ENCODE measurements at regions not wholly inside any gene's neighbourhood (a gene's known extent, or its start where the extent isn't known, plus 50 kb on each side); places are given as distances from the start of the nearest gene placed in this dataset.

- Histone ChIP-seq H3K23me2 (ENCODE audit: low read depth, low read length) (peaks cover 2% of the 10 kb centered on the region; the same call in 1 of the 2 replicates), H3K14ac (ENCODE audit: insufficient read length) (no peak overlapping the region), H3K23ac (ENCODE audit: insufficient read length) (no peak overlapping the region), H3K79me2 (ENCODE audit: control insufficient read depth in 1 of 2, insufficient read depth in 2 of 2, low read length in 2 of 2) (peaks cover 0 to 69% of the 10 kb centered on the region in 2 experiments; a peak in 3 of 4 replicates), H4K5ac (ENCODE audit: insufficient read length, low read depth, low read length) (no peak overlapping the region), H2BK5ac (ENCODE audit: low read depth, low read length) (no peak overlapping the region), H3K4me1 (replicated peaks in 1 of 4; ENCODE audit: control insufficient read depth in 3 of 4, insufficient read depth in 4 of 4, low read length in 3 of 4) (peaks cover 0 to 14% (median 7%) of the 10 kb centered on the region in 4 experiments; a peak in 4 of 7 replicates), H3K27ac (ENCODE audit: low read depth, low read length) (no peak overlapping the region), H3K56ac (replicated peaks; ENCODE audit: insufficient read length, low read depth, low read length) (no peak overlapping the region), H3K79me1 (ENCODE audit: low read depth, low read length) (no peaks in the 10 kb centered on the region; the same call in 1 of the 2 replicates), H3K4ac (replicated peaks; ENCODE audit: insufficient read length, low read depth, low read length) (no peak overlapping the region), H3K18ac (ENCODE audit: extremely low read depth, low read length) (no peak overlapping the region), H2BK15ac (ENCODE audit: low read length) (no peak overlapping the region), H3K36me3 (ENCODE audit: control insufficient read depth in 2 of 4, insufficient read depth in 4 of 4, low read length in 3 of 4) (no peaks in the 10 kb centered on the region), H2AFZ (ENCODE audit: low read length) (no peak overlapping the region), H3K9me3 (ENCODE audit: insufficient read depth in 2 of 2, low read depth in 1 of 2, low read length in 1 of 2) (no peaks in the 10 kb centered on the region), H2AK5ac (ENCODE audit: low read depth, low read length) (no peak overlapping the region), H4K91ac (replicated peaks; ENCODE audit: insufficient read length, low read length) (no peak overlapping the region), H2BK120ac (replicated peaks; ENCODE audit: low read depth, low read length) (no peak overlapping the region), H3K9ac (replicated peaks in 1 of 4; ENCODE audit: extremely low read depth in 1 of 4, low read depth in 3 of 4, low read length in 3 of 4) (no peak overlapping the region), H4K8ac (ENCODE audit: extremely low read depth, insufficient read depth, low read length) (no peak overlapping the region), H2BK20ac (ENCODE audit: low read length) (no peak overlapping the region), H2BK12ac (ENCODE audit: low read depth, low read length) (no peak overlapping the region), H3K4me3 (ENCODE audit: extremely low read depth in 1 of 4, insufficient read depth in 2 of 4, low read depth in 3 of 4, low read length in 4 of 4) (no peak overlapping the region), H3K27me3 (replicated peaks in 1 of 4; ENCODE audit: control insufficient read depth in 3 of 4, extremely low read depth in 1 of 4, insufficient read depth in 3 of 4, low read length in 3 of 4) (no peaks in the 10 kb centered on the region), H3K4me2 (ENCODE audit: insufficient read depth in 1 of 2, low read depth in 2 of 2, low read length in 2 of 2) (no peak overlapping the region), H4K20me1 (replicated peaks in 1 of 2; ENCODE audit: control insufficient read depth in 1 of 2, insufficient read depth in 2 of 2, low read length in 2 of 2) (no peaks in the 10 kb centered on the region)
- WGBS, 2 experiments (ENCODE audit: extremely low coverage in 1 of 2, insufficient coverage in 1 of 2, insufficient read length in 1 of 2, insufficient replicate concordance in 2 of 2, low coverage in 1 of 2, low lambda C conversion rate in 2 of 2, missing lambda C conversion rate in 1 of 2): 85% methylated on average over 4 of the region's 4 CpGs; no CpG with 5 or more reads in 1 of the 2 experiments
- no peak for TF ChIP-seq PHF8 (conservative IDR thresholded peaks at IDR 0.05; ENCODE audit: low read depth, low read length)
- no peak for TF ChIP-seq POLR2AphosphoS5 (IDR thresholded peaks at IDR 0.05; ENCODE audit: low read depth, low read length)
- TF ChIP-seq SP4 (IDR thresholded peaks at IDR 0.05; ENCODE audit: low read length): no peak
- no peak for TF ChIP-seq POLR2A (IDR thresholded peaks at IDR 0.05; ENCODE audit: control extremely low read depth in 1 of 2, low read depth in 2 of 2, low read length in 2 of 2)
- TF ChIP-seq CHD2 (IDR thresholded peaks at IDR 0.05; ENCODE audit: low read length): no peak
- TF ChIP-seq EGR1 (IDR thresholded peaks at IDR 0.05; ENCODE audit: borderline replicate concordance, low read depth, low read length): no peak
- no peak for TF ChIP-seq TEAD4 (IDR thresholded peaks at IDR 0.05; ENCODE audit: low read depth, low read length)
- no peak for TF ChIP-seq POU5F1 (IDR thresholded peaks at IDR 0.05; ENCODE audit: low read depth, low read length)
- no peak for TF ChIP-seq HDAC2 (IDR thresholded peaks at IDR 0.05; ENCODE audit: borderline replicate concordance in 1 of 2, low read depth in 2 of 2, low read length in 2 of 2)
- no peak for TF ChIP-seq RBBP5 (IDR thresholded peaks at IDR 0.05; ENCODE audit: borderline replicate concordance, low read depth, low read length)
- TF ChIP-seq NANOG (IDR thresholded peaks at IDR 0.05; ENCODE audit: insufficient read depth, low read depth, low read length, poor library complexity, severe bottlenecking): no peak
- TF ChIP-seq EP300 (IDR thresholded peaks at IDR 0.05; ENCODE audit: borderline replicate concordance in 1 of 2, low read depth in 2 of 2, low read length in 2 of 2): no peak
- no peak for TF ChIP-seq SAP30 (IDR thresholded peaks at IDR 0.05; ENCODE audit: insufficient read depth, insufficient replicate concordance, low read length)
- no peak for TF ChIP-seq KDM5A (IDR thresholded peaks at IDR 0.05; ENCODE audit: low read length)
- no peak for TF ChIP-seq BRCA1 (IDR thresholded peaks at IDR 0.05; ENCODE audit: low read depth, low read length)
- ChIA-PET CTCF (ENCODE audit: partially characterized antibody) (no interaction called here), POLR2A (ENCODE audit: partially characterized antibody) (no interaction called here)
- DNase-seq (ENCODE audit: low read depth in 1 of 2, low spot score in 2 of 2) (no peak), FAIRE-seq (no peak)
Measured at GRCh38 chr11:129249351-129249750, 57.2 kb upstream of the ARHGAP32 start.

Measured in H1 (cell line).